NCI-H510A (cell line): ENCODE measurements at regions not wholly inside any gene's neighbourhood (a gene's known extent, or its start where the extent isn't known, plus 50 kb on each side); places are given as distances from the start of the nearest gene placed in this dataset.

Experiments
- DNase-seq: peaks from one replicate; lab custom pipeline; 2025; lab: John Stamatoyannopoulos, UW

DNA sequence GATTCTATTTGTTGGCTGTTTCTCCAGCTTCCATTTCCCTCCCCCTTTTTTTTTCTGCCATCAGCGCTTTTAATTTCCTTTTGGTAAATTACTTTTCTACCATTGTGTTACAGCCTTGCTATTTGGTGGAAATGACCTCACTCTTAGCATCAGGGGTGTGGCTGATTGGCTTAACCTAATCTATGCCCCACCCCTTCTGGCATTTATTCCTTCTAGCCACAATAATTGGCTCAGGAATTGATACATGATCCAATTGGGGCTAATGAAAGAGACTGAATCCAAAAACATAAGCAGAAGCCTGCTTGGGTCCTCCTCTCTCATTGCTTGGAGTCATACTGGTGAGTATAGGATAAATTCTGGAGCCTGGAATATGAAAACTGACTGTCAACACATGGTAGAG lies 402.4 kb upstream of the LRRC4C start:
- DNase-seq: no peak

DNA sequence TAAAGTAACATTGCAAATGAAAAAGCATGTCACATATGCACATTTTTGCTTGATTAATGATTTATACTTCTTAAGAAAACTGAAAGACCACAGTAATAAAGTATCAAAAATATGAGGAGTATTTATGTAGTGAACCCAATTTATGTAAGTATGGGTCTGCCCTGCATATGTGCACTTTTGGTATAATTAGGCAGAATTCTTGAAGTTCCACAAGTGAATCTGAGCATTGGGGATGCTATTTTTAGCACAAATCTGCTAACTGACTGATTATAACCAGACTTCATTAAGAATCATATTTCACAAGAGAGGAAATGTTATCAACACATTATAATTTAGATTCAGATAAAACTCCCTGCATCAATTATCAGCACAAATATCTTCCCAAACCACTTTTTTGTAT lies 407.1 kb upstream of the LRRC4C start:
- DNase-seq: no peak

DNA sequence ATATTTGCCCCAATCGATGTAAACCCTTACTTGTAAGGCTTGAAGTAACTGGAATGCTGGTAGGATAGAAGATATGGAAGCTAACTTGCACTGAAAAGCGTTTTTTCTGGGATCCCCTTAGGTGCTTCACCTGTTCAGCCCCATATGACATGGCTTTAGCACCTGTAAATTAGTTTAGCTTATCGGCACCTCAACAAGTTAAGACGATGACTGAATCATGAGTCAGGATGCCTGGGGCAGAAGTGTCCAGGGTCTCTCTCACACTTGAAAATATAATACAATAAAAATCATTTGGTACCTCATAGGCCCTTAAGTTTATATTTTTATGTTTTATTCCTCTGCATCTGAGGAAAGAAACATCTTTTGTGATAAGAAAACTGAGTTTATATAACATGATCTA lies 409.2 kb upstream of the LRRC4C start:
- DNase-seq: no peak

DNA sequence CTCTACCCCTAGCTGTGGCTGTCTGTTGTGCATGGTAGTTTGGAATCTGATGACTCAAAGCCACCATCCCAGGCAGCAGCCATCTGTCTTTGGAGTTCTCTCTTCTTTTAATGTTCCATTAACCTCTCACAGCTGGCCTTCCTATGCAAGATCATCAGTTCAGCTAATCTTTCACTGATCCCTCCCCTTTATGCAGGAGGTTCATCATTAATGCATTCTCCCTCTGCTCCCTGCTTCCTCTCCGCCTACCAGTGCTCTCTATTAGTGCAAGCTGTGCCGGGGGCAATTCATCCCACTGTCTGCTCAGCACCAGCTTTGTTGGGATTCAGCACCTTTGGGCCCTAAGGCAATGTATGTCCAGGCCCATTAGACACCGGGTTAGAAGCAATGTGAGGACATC lies 413.0 kb upstream of the LRRC4C start:
- DNase-seq: no peak

DNA sequence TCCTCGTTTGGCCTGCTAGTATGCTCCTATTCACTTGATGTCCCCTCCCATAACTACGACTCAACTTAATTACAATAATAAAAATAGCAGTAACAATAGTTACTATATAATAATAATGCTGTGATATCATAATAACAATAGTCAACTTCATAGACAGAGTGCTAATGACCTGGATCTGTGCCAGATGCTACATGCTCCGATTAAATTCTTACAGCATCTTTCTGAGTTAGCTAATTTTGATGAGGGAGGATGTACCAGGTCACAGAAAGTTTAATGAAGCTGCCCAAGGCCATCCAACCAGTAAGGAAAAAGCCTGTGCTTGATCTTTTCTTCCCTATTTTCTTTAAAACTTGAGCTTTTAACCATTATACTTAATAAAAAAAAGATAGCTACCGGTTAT lies 413.4 kb upstream of the LRRC4C start:
- DNase-seq: no peak

DNA sequence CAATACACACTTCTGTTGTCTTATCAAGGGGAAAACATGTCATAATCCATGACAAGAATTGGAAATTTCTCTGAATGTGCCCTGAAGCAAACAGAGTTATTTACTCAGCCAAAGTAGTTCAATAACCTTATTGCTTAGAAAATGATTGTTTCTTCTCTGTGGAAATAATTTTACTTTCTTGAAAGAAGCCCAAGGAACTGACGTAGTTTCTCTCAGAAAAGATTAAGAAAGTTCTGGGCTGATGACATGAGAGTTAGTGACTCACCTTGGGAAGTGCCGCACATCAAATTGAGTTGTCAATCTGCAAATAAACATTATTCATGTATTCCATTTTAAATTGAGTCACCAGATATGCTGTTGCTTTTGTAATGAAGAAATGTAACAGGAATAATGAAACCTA lies 418.6 kb upstream of the LRRC4C start:
- no peak for DNase-seq

DNA sequence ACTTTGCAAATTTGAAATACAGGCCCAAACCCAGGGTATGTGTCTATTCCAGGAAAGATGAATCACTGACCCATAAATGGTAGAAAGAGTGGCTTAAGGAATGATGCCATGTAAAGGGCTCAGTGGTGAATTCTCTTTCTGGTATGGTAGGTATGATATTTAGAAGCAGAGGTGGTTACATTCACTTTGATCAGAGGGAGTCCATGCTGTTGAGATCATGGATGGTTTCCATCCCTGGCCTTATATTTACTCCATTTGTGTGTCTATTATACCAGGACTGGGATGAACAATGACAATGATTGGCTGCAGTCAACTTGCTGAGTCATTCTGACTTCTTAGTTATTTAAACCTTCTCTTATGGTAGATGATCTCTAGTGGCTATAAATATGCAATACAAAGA lies 419.8 kb upstream of the LRRC4C start:
- DNase-seq: no peak

DNA sequence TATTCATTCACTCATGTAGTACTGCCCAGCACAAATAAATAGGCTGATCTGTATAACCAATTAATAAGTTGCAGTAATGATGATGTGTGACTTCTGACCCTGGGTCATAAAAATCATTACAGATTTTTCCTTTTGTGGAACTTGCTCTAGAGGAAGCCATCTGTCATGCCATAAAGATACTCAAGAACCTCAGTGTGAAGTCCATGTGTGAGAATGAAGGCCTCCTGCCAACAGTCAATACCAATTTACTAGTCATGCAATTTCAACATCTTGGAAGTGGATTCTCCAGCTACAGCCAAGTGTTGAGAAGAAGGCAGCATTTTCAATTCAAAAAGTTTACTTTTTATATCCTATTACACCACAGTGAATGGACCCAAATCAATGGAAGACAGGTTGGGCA lies 435.6 kb upstream of the LRRC4C start:
- no peak for DNase-seq

DNA sequence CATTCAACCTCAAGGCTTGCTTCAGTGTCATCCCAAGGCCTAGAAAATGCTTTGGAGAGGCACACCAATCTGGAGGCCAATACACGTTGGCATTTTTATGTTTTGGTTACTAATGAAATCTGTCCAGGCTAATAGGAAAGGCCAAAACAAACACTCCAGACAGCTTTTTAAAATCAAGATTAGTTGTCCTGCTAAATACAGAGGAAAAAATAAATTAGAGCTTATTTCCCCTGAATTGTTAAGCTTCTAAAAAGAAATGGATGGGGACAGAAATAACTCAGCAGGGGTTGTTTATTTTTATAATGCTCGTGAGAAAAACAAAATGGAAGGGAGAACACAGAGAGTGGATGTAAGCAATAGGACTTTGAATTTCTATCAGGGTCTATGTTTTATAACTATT lies 438.5 kb upstream of the LRRC4C start:
- no peak for DNase-seq

DNA sequence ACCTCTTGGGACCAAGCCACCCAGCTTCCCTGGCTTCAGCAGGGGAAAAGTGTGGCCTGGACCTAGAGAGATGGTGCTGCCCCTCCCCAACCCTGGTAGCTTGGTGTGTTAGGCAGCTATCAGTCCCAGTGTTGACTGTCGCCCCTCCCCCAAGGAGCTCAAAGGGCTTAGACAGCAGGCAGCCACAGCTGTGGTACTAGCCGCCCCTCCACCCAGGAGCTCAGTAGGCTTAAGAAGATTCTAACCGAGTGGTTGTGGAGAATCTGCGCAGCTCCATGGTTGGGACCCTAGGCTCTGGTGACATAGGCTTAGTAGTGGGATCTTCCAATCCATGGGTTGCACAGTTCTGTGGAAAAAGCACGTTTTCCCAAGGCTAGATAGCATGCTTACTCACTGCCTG lies 458.4 kb upstream of the LRRC4C start:
- no peak for DNase-seq

DNA sequence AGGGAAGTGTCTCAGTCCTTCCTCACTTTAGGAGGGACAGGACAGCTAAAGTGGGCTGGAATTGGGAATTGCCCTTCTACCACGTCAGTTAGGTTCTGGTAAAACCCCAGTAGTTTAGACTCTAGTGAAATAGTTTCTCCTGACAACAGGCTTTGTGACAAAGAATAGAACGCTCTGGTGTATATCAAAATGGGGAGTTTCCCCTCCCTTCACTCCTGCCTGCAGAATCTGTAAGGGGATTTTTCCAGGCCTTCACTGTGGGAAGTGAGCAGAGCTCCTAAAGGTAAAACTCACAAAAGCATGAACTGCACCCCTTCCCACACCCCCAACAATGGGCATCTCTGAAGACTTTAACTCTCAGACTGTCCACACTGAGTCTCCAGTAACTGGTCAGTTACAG lies 460.9 kb upstream of the LRRC4C start:
- no peak for DNase-seq

DNA sequence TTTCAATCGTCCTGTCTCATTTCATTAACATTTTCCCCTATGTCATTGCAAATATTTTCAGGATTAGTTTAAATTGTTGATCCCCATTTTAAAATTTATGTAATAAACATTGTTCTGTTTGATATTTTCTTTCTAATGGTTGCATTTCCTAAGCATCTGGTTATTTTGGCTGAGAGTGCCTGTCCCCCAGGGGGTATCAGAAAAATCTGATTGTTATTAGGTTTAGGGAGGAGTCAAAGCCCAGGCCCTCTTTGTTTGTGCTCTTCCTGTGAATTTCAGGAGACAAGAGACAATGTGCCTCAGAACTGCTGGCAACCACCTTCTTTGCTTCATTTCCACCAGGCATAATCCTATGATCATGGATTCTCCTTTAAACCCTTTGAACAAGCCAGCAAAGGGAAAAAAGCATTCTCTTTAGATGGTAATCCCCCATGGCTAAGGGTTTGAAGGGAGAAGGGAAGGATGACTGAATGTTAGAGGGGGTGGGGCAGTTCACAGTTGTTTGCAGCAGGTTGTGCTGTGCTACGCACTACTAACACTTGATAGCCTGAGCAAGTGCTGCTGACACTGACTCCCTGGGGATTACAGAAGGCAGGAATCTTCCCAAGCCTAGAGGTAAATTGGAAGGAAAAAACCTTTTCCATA lies 462.4 kb upstream of the LRRC4C start:
- no peak for DNase-seq

DNA sequence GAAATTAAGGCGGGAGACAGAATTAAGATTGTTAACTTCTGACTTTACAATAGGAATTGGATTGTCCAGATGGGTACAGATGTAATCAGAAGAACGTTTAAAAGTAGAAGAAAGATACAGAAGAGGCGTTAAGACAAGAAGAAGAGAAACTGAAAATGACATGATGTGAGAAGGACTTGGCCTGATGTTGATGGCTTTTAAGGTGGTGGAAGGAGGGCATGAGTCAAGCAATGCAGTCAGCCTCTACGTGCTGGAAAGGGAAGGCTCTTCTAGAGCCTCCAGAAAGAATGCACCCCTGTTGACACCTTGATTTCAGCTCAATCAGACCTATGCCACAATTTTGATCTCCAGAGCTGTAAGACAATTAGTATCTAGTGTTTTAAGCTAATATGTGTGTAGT lies 466.9 kb upstream of the LRRC4C start:
- DNase-seq: no peak

DNA sequence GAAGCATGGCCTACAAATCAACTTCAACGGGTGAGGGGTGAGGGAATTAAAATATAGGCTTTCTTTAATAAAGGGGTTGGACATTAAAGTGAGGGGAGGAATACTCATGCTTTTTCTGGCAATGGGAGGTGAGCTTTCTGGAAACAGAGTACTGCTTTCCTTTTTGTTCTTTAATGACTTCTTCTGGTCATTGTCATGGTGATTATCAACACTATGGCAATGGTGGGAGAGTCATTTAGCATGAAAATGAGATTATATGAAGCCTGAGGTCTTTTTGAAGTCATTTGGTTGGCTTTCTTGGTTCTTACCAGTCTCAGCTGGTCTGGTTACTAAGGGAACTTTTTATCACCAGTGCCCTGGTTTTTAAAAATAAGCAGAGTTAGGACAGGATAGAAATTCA lies 475.8 kb upstream of the LRRC4C start:
- DNase-seq: no peak

DNA sequence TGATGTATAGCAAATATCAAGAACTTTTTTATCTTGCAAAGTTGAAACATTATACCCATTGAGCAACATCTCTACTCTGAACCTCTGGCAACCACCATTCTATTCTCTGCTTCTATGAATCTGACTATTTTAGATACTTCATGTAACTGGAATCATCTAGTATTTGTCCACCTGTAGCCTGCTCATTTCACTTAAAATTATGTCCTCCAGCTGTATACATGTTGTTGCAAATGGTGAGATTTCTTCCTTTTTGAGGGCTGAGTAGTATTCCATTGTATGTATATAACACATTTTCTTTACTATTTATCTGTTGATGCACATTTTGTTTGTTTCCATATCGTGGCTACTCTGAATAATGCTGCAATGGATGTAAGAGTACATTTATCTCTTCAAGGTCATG lies 476.3 kb upstream of the LRRC4C start:
- DNase-seq: no peak

DNA sequence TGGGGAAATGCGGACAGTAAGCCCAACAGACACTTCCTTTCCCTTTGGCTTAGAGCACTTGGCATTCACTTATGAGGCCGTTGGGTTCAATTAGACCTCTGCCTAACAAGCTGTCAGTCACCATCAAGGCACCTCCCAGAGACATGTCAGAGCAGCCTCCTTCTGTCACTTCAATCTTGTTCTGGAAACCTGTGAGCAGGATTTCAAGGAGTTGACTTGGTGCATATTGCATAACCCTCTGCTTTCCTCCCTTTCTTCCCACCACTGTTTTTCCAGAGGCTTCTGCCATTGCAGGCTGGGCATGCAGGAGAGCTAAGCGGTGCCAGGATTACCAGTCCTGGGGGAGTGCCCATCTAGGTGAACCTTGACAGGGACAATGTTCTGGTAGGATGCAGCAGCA lies 484.2 kb upstream of the LRRC4C start:
- DNase-seq: no peak

DNA sequence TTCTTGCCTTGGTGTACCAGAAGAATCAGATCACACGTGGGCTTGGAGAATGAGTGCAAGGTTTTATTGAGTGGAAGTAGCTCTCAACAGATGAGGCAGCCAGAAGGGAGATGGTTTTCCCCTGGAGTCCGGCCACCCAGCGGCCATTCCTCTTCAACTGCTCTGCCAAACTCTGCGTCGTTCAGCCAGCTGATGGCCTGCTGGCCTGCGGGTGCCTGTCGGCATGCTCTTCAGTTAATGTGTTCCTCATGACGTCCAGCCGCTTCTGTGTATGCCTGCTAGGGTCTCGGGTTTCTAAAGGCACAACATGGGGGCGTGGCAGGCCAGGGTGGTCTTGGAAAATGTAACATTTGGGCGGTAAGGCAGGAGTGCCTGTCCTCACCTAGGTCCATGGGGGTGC lies 487.9 kb upstream of the LRRC4C start:
- no peak for DNase-seq

DNA sequence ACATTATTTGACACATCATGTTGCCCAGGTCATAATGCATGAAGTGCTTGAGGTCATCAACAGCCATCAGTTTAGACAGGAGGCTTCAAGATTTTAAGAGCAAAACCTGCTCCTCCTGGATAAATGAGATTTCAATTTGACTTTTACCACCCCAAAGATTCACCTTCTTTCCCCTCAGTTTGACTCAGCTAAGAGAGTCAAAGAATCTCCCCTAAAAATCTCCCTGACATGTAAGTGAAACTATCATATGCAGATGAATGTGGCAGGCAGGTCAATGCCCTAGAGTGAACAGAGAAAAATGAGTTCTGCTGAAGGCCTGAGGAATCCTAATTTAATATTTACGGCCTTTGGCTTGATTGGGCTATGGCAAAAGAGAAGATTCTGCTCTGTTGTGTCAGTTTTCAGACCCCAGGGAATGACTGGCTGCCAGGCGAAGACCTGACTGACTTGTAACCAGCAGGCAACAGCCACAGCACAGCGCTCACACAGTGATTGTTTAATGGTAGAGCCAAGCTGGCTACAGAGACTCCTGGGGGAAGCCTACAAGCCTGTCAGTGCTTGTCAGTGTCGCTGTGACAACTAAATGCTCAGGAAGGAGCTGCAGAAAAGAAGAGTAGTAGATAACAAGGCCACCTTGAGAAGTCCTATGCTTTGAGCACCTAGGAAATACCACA lies 491.2 kb upstream of the LRRC4C start:
- no peak for DNase-seq

DNA sequence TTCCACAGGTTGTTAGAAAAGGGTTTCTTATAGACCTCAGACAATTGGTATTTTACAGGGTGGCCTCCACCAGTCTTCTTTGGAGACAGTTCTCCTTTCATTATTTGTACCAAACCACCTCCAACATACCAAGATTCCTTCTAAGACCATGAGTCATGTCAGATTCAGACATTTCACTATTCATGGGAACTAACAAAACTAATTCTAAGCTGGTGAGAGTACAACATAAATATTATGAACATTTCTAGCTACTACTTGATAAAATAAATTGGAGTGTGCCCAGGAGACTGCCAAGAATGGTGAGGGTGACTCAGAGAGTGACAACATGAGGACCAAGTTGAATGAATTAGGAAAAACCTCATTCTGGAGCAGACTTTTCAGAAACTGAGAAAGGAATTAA lies 494.6 kb upstream of the LRRC4C start:
- DNase-seq: no peak

DNA sequence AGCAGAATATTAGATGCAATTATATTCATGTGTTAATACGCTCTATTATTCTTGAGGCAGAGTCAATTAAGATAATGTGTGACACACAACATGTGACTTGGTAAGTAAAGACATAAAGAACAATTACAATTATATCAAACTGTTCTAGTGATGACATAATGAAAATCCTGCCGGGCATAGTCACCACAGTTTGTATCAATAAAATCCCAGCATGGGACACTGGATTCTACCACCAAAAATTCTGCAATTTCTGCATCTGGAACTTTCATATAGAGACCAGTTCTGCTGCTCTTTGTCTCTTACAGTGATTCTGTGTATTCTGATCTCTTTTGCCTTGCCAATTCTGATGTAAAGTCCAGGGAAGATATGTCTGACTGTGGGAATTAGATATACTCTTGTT lies 495.6 kb upstream of the LRRC4C start:
- no peak for DNase-seq

DNA sequence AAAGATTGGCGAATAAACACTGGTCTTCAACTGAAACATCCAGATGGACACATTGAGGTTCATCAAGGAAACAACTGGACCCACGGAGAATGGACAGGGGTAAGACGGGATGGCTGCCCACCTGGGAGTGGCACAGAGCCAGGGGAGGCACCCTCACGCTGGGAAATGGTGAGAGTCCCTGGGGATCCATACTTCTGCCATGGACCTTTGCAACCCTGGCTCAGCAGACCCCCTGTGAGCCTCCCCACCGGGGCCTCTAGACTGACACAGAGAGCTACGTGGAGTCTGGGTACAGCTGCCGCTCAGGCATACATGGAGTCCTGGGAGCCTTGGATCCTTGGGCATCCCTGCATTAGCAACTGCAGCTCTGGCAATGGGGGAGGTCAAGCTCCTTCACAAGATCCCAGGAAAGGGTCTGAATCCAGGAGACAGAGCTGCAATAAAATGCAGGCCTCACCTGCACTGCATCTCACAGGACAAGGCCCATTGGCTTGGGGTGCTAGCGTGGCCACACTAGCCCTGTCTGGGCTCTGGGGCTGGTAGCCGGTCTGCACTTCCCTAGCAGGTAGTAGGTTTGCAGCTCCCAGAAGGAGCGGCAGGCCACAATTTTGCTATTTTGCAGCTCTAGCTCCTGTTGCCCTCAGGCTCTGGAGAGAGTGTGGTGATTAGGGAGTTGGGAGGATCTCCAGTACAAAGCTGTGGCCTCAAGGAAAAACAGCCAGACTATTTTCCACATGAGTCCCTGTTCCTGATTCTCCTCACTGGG lies 496.4 kb upstream of the LRRC4C start:
- DNase-seq: no peak

DNA sequence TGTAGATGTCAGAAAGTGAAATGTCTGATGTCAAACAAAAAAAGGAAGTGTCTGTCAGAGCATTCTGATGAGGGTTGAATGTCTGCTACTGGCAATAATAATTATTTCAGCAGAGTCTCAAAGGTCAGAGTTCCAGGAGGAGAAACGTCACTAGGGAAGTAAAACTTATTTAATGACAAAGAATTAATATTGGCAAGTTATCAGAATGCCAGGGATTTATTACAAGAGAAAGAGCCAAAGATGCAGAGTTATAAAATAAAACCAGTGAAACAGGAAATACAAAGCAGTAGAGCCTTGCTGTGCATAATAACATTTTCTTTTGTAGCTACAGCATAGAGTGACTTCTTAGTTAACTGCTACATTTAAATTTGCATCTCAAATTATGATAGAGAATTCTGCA lies 504.0 kb upstream of the LRRC4C start:
- DNase-seq: no peak

DNA sequence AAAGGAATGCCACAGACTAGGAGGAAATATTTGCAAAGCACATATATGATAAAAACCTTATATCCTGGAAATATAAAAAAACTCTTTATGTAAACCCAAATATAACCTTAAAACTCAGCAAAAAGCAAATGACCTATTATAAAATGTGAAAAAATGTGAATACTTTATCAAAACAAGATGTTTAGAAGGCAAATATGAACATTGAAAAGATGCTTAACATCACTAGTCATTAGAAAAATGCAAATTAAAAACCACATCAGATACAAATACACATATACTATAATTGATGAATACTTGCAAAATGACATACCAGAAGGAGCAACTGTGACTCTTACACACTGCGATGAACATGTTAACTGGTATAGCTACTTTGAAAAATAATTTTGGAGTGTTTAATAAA lies 511.2 kb upstream of the LRRC4C start:
- DNase-seq: no peak

DNA sequence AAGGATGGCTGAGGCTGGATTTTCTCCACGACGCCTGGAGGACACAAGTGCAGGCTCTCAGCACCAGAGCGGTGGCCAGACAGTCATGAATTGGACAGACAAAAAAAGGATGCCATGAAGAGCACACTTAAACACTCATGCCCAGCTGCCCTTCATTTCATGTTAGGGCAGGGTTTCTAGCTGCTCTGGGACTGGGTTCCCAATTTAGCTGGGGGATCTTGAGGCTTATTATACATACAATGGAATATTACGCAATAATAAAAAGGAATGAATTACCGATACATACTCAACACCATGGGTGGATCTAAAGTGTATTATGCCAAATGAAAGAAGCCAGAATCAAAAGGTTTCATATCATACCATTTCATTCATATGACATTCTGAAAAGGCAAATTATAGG lies 512.1 kb upstream of the LRRC4C start:
- DNase-seq: no peak
